GM12878 (cell line): ENCODE measurements at regions not wholly inside any gene's neighbourhood (a gene's known extent, or its start where the extent isn't known, plus 50 kb on each side); places are given as distances from the start of the nearest gene placed in this dataset.

Experiments
- ATAC-seq: fragments of 200-7000 bp; cut with Tn5 transposase; 3 replicates; pipeline ENCODE4 v1.9.1; 2020; ENCODE audit warnings: mild to moderate bottlenecking, moderate library complexity
- BruUV-seq: library from RNA; stranded (reverse); fragments of 400-500 nt; replicated peaks from 2 replicates; lab custom pipeline; 2021; lab: Mats Ljungman, UMichigan
- CTCF ChIA-PET: fragments of 300-600 bp; sonication (Branson Sonifier 250); formaldehyde crosslinking; extraction: SDS; loops from one replicate; lab custom pipeline; 2021; ENCODE audit warnings: inconsistent platforms; lab: Yijun Ruan, JAX
- POLR2A ChIA-PET: fragments of 350-600 bp; formaldehyde crosslinking; extraction: SDS; loops from one replicate; lab custom pipeline; 2021; ENCODE audit warnings: inconsistent platforms; lab: Charles Lee
- RAD21 ChIA-PET: fragments of 300-600 bp; sonication (Branson Sonifier 250); formaldehyde crosslinking; loops from one replicate; lab custom pipeline; 2023; ENCODE audit warnings: antibody characterized with exemption; ENCODE audit not compliant: unreplicated experiment; lab: Charles Lee
- SMC1A ChIA-PET: fragments of 300-600 bp; sonication (Branson Sonifier 250); formaldehyde crosslinking; loops from one replicate; lab custom pipeline; 2023; ENCODE audit not compliant: unreplicated experiment, uncharacterized antibody; lab: Charles Lee
- DNase-seq: peaks from one replicate; pipeline ENCODE4 v3.0.0-alpha.2; 2011; ENCODE audit warnings: low read depth, low spot score
- FAIRE-seq: peaks from 3 replicates; lab custom pipeline; 2011; peaks lifted over from hg19 to GRCh38; lab: Jason Lieb, UNC
- H2AFZ ChIP-seq: 2 replicates; pipeline ENCODE4 v1.6.0; 2011; ENCODE audit warnings: low read depth, low read length, control low read depth; ENCODE audit not compliant: control insufficient read depth
- H3K27ac ChIP-seq: 2 replicates; pipeline ENCODE4 v1.5.1; 2011; ENCODE audit warnings: control low read depth; ENCODE audit not compliant: control insufficient read depth, insufficient read depth
- H3K27me3 ChIP-seq, 2 experiments: replicated peaks in 1 of 2; 2 replicates each; pipeline versions ENCODE4 v1.6.0 to v1.6.1; 2011; ENCODE audit warnings: low read length in 1 of 2; ENCODE audit not compliant: control insufficient read depth in 2 of 2, insufficient read depth in 2 of 2
- H3K36me3 ChIP-seq, 2 experiments: 2 replicates each; pipeline ENCODE4 v1.5.1; 2011; ENCODE audit warnings: low read length in 1 of 2; ENCODE audit not compliant: control insufficient read depth in 2 of 2, insufficient read depth in 2 of 2
- H3K4me1 ChIP-seq: 2 replicates; pipeline ENCODE4 v1.6.1; 2011; ENCODE audit warnings: mild to moderate bottlenecking, low read length, moderate library complexity, mixed read lengths; ENCODE audit not compliant: control insufficient read depth, insufficient read depth
- H3K4me2 ChIP-seq: 2 replicates; pipeline ENCODE4 v1.6.0; 2011; ENCODE audit warnings: control low read depth; ENCODE audit not compliant: control insufficient read depth, insufficient read depth
- H3K4me3 ChIP-seq: fragments of 200-600 bp; sonication (generic); 2 replicates; pipeline ENCODE4 v1.5.1; 2016
- H3K79me2 ChIP-seq: 2 replicates; pipeline ENCODE4 v1.6.0; 2011; ENCODE audit warnings: low read length; ENCODE audit not compliant: control insufficient read depth, insufficient read depth
- H3K9ac ChIP-seq: 2 replicates; pipeline ENCODE4 v1.8.0; 2011; ENCODE audit warnings: low read length, control low read depth, mixed read lengths; ENCODE audit not compliant: control insufficient read depth, insufficient read depth
- H3K9me3 ChIP-seq: replicated peaks from 3 replicates; pipeline ENCODE4 v1.5.1; 2011; ENCODE audit warnings: mild to moderate bottlenecking, low read length; ENCODE audit not compliant: control insufficient read depth, insufficient read depth
- H4K20me1 ChIP-seq: 2 replicates; pipeline ENCODE4 v1.6.0; 2011; ENCODE audit not compliant: control insufficient read depth, insufficient read depth
- CTCF ChIP-seq, 3 experiments: IDR thresholded peaks in 2 of 3; conservative IDR thresholded peaks in 1 of 3; 2 replicates each; pipeline ENCODE4 v1.5.1; 2011; ENCODE audit warnings: low read depth in 3 of 3, low read length in 3 of 3, mild to moderate bottlenecking in 3 of 3, control low read depth in 2 of 3, moderate library complexity in 2 of 3, inconsistent platforms in 1 of 3, mixed read lengths in 1 of 3; ENCODE audit not compliant: control insufficient read depth in 2 of 3, insufficient read depth in 1 of 3; ENCODE audit errors: extremely low read depth in 1 of 3
- FOXM1 ChIP-seq: IDR thresholded peaks from 2 replicates; pipeline ENCODE4 v1.6.1; 2012; ENCODE audit warnings: low read depth, mild to moderate bottlenecking, inconsistent platforms, low read length, moderate library complexity
- MEF2A ChIP-seq: IDR thresholded peaks from 2 replicates; pipeline ENCODE4 v1.6.1; 2011; ENCODE audit warnings: low read depth, mild to moderate bottlenecking, low read length, moderate library complexity; ENCODE audit not compliant: insufficient read depth
- MYB ChIP-seq: fragments of 150-350 bp; IDR thresholded peaks from 2 replicates; pipeline ENCODE4 v1.6.1; 2014; ENCODE audit warnings: mild to moderate bottlenecking, low read depth, low read length, borderline replicate concordance
- RELB ChIP-seq: fragments of 450-650 bp; IDR thresholded peaks from 2 replicates; pipeline ENCODE4 v1.6.1; 2017; ENCODE audit warnings: low read depth, mild to moderate bottlenecking, moderate library complexity
- REST ChIP-seq: IDR thresholded peaks from 2 replicates; pipeline ENCODE4 v1.6.1; 2012; ENCODE audit warnings: mild to moderate bottlenecking, low read depth, low read length
- SMAD1 ChIP-seq: fragments of 450-650 bp; IDR thresholded peaks from 2 replicates; pipeline ENCODE4 v1.6.1; 2018; ENCODE audit warnings: mild to moderate bottlenecking, low read depth; ENCODE audit not compliant: partially characterized antibody
- SMC3 ChIP-seq: IDR thresholded peaks from 2 replicates; pipeline ENCODE4 v1.6.1; 2011; ENCODE audit warnings: low read length, improper control_type of control experiment, borderline replicate concordance
- STAT3 ChIP-seq: IDR thresholded peaks from 2 replicates; pipeline ENCODE4 v1.6.1; 2011; ENCODE audit warnings: low read depth, low read length, improper control_type of control experiment
- ZBED1 ChIP-seq: IDR thresholded peaks from 2 replicates; pipeline ENCODE4 v1.6.1; 2016; ENCODE audit warnings: borderline replicate concordance
- ZBTB4 ChIP-seq: fragments of 450-650 bp; formaldehyde crosslinking; IDR thresholded peaks from 2 replicates; pipeline ENCODE4 v1.4.0; 2022; ENCODE audit warnings: mild to moderate bottlenecking, moderate library complexity
- ZSCAN29 ChIP-seq: fragments of 450-650 bp; IDR thresholded peaks from 2 replicates; pipeline ENCODE4 v1.6.1; 2017; ENCODE audit warnings: mild to moderate bottlenecking, moderate library complexity
- WGBS: methylation state at CpG from one replicate; pipeline ENCODE4 v1.1.6; 2016; ENCODE audit warnings: low lambda C conversion rate; ENCODE audit not compliant: insufficient replicate concordance, insufficient coverage; ENCODE audit errors: missing lambda C conversion rate; 5-methylcytosine and 5-hydroxymethylcytosine counted together
- in situ Hi-C: fragments of 300-500 bp; cut with MboI; formaldehyde crosslinking; loops from 9 replicates; pipeline ENCODE4 v1.14.3; 2018; ENCODE audit warnings: mixed read lengths
- intact Hi-C: fragments of 100-400 bp; cut with micrococcal nuclease; formaldehyde crosslinking; loops from one replicate; pipeline ENCODE4 v1.14.2; 2022; ENCODE audit not compliant: unreplicated experiment

GRCh38 chr4:53937327-53937726, 127.1 kb downstream of the CHIC2 start:
- 6% methylated on average over 2 of the region's 2 CpGs for WGBS
- Histone ChIP-seq H3K4me2 (no peak overlapping the region), H3K27ac (no peak overlapping the region), H2AFZ (no peak overlapping the region), H3K4me1 (no peaks in the 10 kb centered on the region), H3K4me3 (no peak overlapping the region), H3K36me3 (no peaks in the 10 kb centered on the region), H3K27me3 (no peaks in the 10 kb centered on the region), H3K79me2 (no peaks in the 10 kb centered on the region), H4K20me1 (no peaks in the 10 kb centered on the region), H3K9ac (no peak overlapping the region), H3K9me3 (no peaks in the 10 kb centered on the region)
- CTCF ChIA-PET = interaction anchor here (9.6 kb wide), 1 partner anchor 279 kb away, joined by 130 read pairs; no protein-coding TSS in a partner anchor
- intact Hi-C loops (no loop called here), in situ Hi-C loops (no loop called here)
- RAD21 ChIA-PET = no interaction called here
- SMC1A ChIA-PET = interaction anchor here (1.1 kb wide), 1 partner anchor 276 kb away, joined by 4 read pairs; no protein-coding TSS in a partner anchor
- DNase-seq (no peak), FAIRE-seq (no peak), ATAC-seq (no peak)
- no TSS peak for BruUV-seq
- TF ChIP-seq MYB (no peak), MEF2A (no peak), FOXM1 (no peak), SMC3 (no peak), ZBTB4 (CRISPR knock-in tag) (no peak), CTCF (IDR thresholded peaks at IDR 0.05 in 2 of 3, conservative IDR thresholded peaks at IDR 0.05 in 1 of 3; ENCODE audit: control insufficient read depth in 2 of 3, extremely low read depth in 1 of 3, insufficient read depth in 1 of 3, low read depth in 3 of 3, low read length in 3 of 3) (no peak), ZSCAN29 (no peak), REST (no peak), RELB (no peak), STAT3 (no peak), SMAD1 (no peak), ZBED1 (no peak)
- POLR2A ChIA-PET = no interaction called here
